HFFc6 (cell line): ENCODE measurements at regions not wholly inside any gene's neighbourhood (a gene's known extent, or its start where the extent isn't known, plus 50 kb on each side); places are given as distances from the start of the nearest gene placed in this dataset.

Experiments
- DNase-seq: peaks from one replicate; pipeline ENCODE4 v3.0.0-alpha.2; 2018
- H3K27ac Mint-ChIP-seq: 2 replicates; pipeline ENCODE4 v1.8.0; 2020; ENCODE audit warnings: mild to moderate bottlenecking, mixed read lengths
- H3K27me3 Mint-ChIP-seq: 2 replicates; pipeline ENCODE4 v1.8.0; 2021; ENCODE audit warnings: mild to moderate bottlenecking, moderate library complexity, mixed read lengths; ENCODE audit not compliant: insufficient read depth
- H3K36me3 Mint-ChIP-seq: 2 replicates; pipeline ENCODE4 v1.8.0; 2021; ENCODE audit warnings: low read depth, mixed read lengths
- H3K4me1 Mint-ChIP-seq: 2 replicates; pipeline ENCODE4 v1.8.0; 2020; ENCODE audit warnings: low read depth, mixed read lengths
- H3K4me3 Mint-ChIP-seq: 2 replicates; pipeline ENCODE4 v1.8.0; 2020; ENCODE audit warnings: mild to moderate bottlenecking, moderate library complexity, mixed read lengths
- H3K9me3 Mint-ChIP-seq: 2 replicates; pipeline ENCODE4 v1.8.0; 2020; ENCODE audit warnings: mild to moderate bottlenecking, mixed read lengths
- TF ChIP-seq, protein P1 (sequence below): fragments of 200-600 bp; sonication (generic); IDR thresholded peaks from 2 replicates; pipeline ENCODE4 v1.5.0; 2021; ENCODE audit warnings: antibody characterized with exemption, mild to moderate bottlenecking

DNA sequence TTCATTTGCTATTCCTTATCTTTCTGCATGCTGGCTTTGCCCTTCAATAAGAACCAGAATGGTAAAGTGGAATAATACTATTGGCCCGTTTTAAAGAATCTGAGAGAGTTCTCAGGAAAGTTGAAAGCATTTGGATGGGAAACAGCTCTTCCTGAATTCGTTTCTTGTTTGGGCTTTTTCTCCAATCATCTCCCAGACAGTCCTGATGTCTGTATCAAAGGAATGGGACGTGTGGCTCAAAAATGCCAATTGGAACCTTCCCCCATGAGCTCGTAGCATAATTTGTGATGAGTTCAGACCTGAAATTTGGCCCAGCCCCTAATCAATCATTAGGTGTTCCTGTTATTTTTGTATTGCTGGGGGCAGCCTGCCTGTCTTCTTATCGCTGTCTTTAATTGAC is 75.8 kb upstream of the BACH2 start:
- TF ChIP-seq, protein P1, sequence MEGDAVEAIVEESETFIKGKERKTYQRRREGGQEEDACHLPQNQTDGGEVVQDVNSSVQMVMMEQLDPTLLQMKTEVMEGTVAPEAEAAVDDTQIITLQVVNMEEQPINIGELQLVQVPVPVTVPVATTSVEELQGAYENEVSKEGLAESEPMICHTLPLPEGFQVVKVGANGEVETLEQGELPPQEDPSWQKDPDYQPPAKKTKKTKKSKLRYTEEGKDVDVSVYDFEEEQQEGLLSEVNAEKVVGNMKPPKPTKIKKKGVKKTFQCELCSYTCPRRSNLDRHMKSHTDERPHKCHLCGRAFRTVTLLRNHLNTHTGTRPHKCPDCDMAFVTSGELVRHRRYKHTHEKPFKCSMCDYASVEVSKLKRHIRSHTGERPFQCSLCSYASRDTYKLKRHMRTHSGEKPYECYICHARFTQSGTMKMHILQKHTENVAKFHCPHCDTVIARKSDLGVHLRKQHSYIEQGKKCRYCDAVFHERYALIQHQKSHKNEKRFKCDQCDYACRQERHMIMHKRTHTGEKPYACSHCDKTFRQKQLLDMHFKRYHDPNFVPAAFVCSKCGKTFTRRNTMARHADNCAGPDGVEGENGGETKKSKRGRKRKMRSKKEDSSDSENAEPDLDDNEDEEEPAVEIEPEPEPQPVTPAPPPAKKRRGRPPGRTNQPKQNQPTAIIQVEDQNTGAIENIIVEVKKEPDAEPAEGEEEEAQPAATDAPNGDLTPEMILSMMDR = no peak
- Mint-ChIP-seq H3K4me1 (peaks cover 50% of the 10 kb centered on the region), H3K36me3 (no peaks in the 10 kb centered on the region), H3K4me3 (no peak overlapping the region), H3K27ac (no peak overlapping the region), H3K9me3 (no peaks in the 10 kb centered on the region), H3K27me3 (peaks cover 5% of the 10 kb centered on the region; the same call in 1 of the 2 replicates)
- no peak for DNase-seq

DNA sequence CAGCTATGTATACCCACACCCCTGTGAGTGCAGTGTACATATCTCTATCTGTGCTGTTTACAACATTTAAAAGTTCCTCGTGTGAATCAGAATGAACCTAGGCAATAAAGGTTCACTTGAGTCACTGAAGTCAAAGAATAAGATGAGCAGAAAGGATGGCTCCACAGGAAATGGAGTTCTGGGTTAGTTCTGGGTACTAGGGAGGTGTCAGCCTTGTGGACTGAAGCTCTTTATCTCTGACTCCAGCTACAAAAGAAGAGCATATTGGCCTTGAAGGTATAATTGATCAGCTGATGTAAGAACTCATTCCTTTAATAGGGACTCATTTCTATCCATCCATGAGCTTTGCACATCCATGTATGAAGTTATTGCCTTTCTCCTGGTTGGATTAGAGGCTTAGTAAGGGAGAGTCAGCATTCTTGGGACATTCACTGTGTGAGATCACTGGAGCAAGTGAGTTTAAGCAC is 73.9 kb upstream of the BACH2 start:
- no peaks in the 10 kb centered on the region for H3K9me3 Mint-ChIP-seq
- no peaks in the 10 kb centered on the region for H3K36me3 Mint-ChIP-seq
- H3K4me3 Mint-ChIP-seq = no peak overlapping the region
- DNase-seq = peak; percentile 7
- H3K27ac Mint-ChIP-seq = no peak overlapping the region
- peaks cover 5% of the 10 kb centered on the region; the same call in 1 of the 2 replicates for H3K27me3 Mint-ChIP-seq
- peaks cover 37% of the 10 kb centered on the region for H3K4me1 Mint-ChIP-seq
- TF ChIP-seq, protein P1 = no peak

DNA sequence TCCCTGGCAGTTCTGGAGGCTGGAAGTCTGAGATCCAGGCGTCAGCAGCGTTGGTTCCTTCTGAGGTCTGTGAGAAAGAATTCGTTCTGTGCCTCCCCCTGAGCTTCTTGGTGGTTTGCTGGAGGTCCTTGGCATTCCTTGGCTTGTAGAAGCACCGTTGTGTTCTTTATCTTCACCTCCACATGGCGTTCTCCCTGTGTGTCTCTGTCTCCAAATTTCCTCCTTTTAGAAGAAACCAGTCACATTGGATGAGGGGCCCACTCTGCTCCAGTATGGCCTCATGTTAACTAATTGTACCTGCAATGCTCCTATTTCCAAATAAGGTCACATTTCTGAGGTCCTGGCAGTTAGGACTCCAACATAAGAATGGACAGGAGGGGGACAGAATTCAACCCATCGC is 73.0 kb upstream of the BACH2 start:
- DNase-seq = no peak
- H3K4me3 Mint-ChIP-seq = no peak overlapping the region
- H3K27ac Mint-ChIP-seq = peak overlapping the region; percentile 91
- peaks cover 5% of the 10 kb centered on the region; the same call in 1 of the 2 replicates for H3K27me3 Mint-ChIP-seq
- H3K9me3 Mint-ChIP-seq = no peaks in the 10 kb centered on the region
- TF ChIP-seq, protein P1 = no peak
- H3K36me3 Mint-ChIP-seq = no peaks in the 10 kb centered on the region
- H3K4me1 Mint-ChIP-seq = peaks cover 30% of the 10 kb centered on the region

DNA sequence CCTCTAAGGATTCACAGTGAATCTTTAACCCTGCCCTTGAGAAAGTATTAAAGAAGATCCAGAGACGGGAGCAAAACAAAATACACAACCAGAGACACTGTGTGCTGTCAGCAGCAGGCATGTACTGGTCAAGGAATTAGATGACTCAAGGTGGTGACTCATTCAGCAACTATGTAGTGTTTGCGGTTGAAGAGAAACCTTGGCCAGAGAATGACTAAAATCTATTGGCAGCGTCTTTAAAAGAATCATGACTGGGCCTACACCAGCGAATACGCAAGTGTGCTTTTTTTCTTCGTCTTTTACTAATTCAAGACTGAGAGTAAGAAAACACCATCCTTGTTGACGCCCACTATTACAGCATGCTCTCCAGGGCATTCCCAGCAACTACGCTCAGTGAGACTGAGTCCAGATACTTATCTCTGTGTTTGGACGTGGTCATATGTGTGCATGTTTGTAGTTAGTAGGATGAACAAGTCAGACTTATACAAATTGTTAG is 72.4 kb upstream of the BACH2 start:
- H3K4me3 Mint-ChIP-seq = peak overlapping the region; percentile 56; the same call in 1 of the 2 replicates

DNA sequence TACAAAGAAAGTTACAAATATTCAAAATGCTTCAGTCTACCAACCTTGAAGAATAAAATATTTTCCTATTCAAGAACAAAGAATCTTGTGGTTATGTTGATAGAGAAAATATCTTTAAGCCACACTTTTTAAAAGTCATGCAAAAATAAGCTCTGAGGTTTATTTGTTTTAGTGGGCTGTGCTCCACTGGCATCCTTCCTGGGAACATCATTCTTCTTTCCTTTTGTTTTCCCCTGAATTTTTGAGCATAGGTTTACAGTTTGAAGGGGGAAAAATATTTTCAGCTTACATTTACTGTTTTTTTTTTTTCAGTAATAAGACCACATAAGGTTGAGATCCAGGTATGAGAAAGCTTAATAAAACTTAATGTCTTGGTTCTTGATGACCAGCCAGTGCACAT is 72.0 kb upstream of the BACH2 start:
- H3K27ac Mint-ChIP-seq = peak overlapping the region; percentile 91
- H3K4me3 Mint-ChIP-seq = peak overlapping the region; percentile 56
- no peaks in the 10 kb centered on the region for H3K9me3 Mint-ChIP-seq
- DNase-seq = peak; percentile 21
- H3K36me3 Mint-ChIP-seq = no peaks in the 10 kb centered on the region
- peaks cover 7% of the 10 kb centered on the region for H3K27me3 Mint-ChIP-seq
- peaks cover 30% of the 10 kb centered on the region for H3K4me1 Mint-ChIP-seq
- TF ChIP-seq, protein P1 = no peak

More for the DNA sequence above, 72.4 kb upstream of the BACH2 start:
- peaks cover 30% of the 10 kb centered on the region for H3K4me1 Mint-ChIP-seq
- TF ChIP-seq, protein P1 = no peak
- no peaks in the 10 kb centered on the region for H3K36me3 Mint-ChIP-seq
- no peaks in the 10 kb centered on the region for H3K9me3 Mint-ChIP-seq
- peak overlapping the region; percentile 91 for H3K27ac Mint-ChIP-seq
- DNase-seq = peak; percentile 100
- H3K27me3 Mint-ChIP-seq = peaks cover 5% of the 10 kb centered on the region

DNA sequence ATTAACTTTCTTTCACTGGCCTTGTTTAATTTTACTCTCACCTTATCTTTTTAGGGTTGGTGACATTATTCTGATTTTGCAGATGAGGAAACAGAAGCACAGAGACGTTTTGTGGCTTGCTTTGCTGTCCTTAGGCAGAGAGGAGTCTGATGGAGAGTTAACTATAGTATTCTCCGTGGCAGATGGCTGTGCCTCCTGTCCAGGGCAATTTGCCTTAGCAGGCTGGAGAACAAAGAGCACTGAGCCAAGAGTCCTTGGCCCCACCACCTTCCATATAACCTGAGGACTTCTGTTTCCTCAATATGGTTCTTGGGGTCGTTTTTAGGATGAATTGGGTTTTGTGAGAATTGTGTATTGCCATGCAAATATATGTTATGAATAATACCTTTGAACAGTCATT is 71.4 kb upstream of the BACH2 start:
- no peaks in the 10 kb centered on the region for H3K36me3 Mint-ChIP-seq
- TF ChIP-seq, protein P1 = no peak
- H3K4me1 Mint-ChIP-seq = peaks cover 30% of the 10 kb centered on the region
- no peaks in the 10 kb centered on the region for H3K9me3 Mint-ChIP-seq
- peak overlapping the region; percentile 91; the same call in 1 of the 2 replicates for H3K27ac Mint-ChIP-seq
- H3K27me3 Mint-ChIP-seq = peaks cover 7% of the 10 kb centered on the region
- no peak for DNase-seq
- H3K4me3 Mint-ChIP-seq = no peak overlapping the region
